HEK293 (cell line): ENCODE measurements at regions not wholly inside any gene's neighbourhood (a gene's known extent, or its start where the extent isn't known, plus 50 kb on each side); places are given as distances from the start of the nearest gene placed in this dataset.
A peak's percentile ranks its signal among the peaks of the same experiment; 100 is the strongest.
"Not testable (repeated sequence)": the region's sequence is repeated elsewhere in the genome, so short reads cannot be mapped to it uniquely, and the experiment has no call there.

Experiments used
- CTCF ChIA-PET: fragments of 350-600 bp; formaldehyde crosslinking; extraction: SDS; loops from one replicate; lab custom pipeline; 2021; ENCODE audit warnings: antibody characterized with exemption; lab: Yijun Ruan, JAX
- POLR2A ChIA-PET: fragments of 300-600 bp; formaldehyde crosslinking; extraction: SDS; loops from one replicate; lab custom pipeline; 2020; ENCODE audit warnings: antibody characterized with exemption, inconsistent platforms; lab: Yijun Ruan, JAX
- H3K27ac ChIP-seq: fragments of 200-500 bp; sonication (Bioruptor generic); 2 replicates; pipeline ENCODE4 v1.5.1; 2014; ENCODE audit warnings: low read depth, low read length, control low read depth, inconsistent platforms; ENCODE audit errors: extremely low read depth
- H3K36me3 ChIP-seq, 2 experiments: fragments of 200-500 bp in 1 of 2; sonication (Bioruptor generic) in 1 of 2; 1 replicate in 1 of 2; 2 replicates in 1 of 2; pipeline ENCODE4 v1.5.1; 2014 to 2017; ENCODE audit warnings: inconsistent platforms in 2 of 2, low read length in 2 of 2; ENCODE audit not compliant: control insufficient read depth in 2 of 2, insufficient read depth in 1 of 2
- H3K4me1 ChIP-seq: fragments of 200-500 bp; sonication (Bioruptor generic); 2 replicates; pipeline ENCODE4 v1.5.1; 2014; ENCODE audit warnings: mild to moderate bottlenecking, low read length, inconsistent platforms; ENCODE audit not compliant: control insufficient read depth, insufficient read depth
- H3K4me3 ChIP-seq: 2 replicates; pipeline ENCODE4 v1.5.1; 2011; ENCODE audit warnings: low read depth, mild to moderate bottlenecking, control low read depth, low read length, moderate library complexity
- H3K9me3 ChIP-seq: fragments of 200-500 bp; sonication (Bioruptor generic); 2 replicates; pipeline ENCODE4 v1.5.1; 2014; ENCODE audit warnings: low read depth, low read length, inconsistent platforms; ENCODE audit not compliant: control insufficient read depth, insufficient read depth
- PBX3 ChIP-seq: sonication (generic); formaldehyde crosslinking; IDR thresholded peaks from 2 replicates; pipeline ENCODE4 v1.8.1; 2022; ENCODE audit warnings: mild to moderate bottlenecking, moderate library complexity, missing genetic modification reagents
- SETDB1 ChIP-seq: IDR thresholded peaks from one replicate; pipeline ENCODE4 v1.6.1; 2017; ENCODE audit warnings: mild to moderate bottlenecking, low read length, moderate library complexity, mixed read lengths; ENCODE audit not compliant: insufficient read length
- ZBTB6 ChIP-seq: fragments of 450-650 bp; formaldehyde crosslinking; IDR thresholded peaks from 2 replicates; pipeline ENCODE4 v1.5.1; 2017; ENCODE audit warnings: missing biosample characterization, missing genetic modification characterization
- ZFP3 ChIP-seq: fragments of 450-650 bp; formaldehyde crosslinking; IDR thresholded peaks from 2 replicates; pipeline ENCODE4 v1.5.1; 2016; ENCODE audit warnings: low read depth, missing biosample characterization, missing genetic modification characterization
- ZFP69B ChIP-seq: fragments of 450-650 bp; formaldehyde crosslinking; IDR thresholded peaks from 2 replicates; pipeline ENCODE4 v1.5.1; 2016; ENCODE audit warnings: missing biosample characterization, missing genetic modification characterization
- ZNF169 ChIP-seq: fragments of 450-650 bp; formaldehyde crosslinking; IDR thresholded peaks from 2 replicates; pipeline ENCODE4 v1.5.1; 2016; ENCODE audit warnings: missing biosample characterization, missing genetic modification characterization
- ZNF350 ChIP-seq: fragments of 450-650 bp; formaldehyde crosslinking; IDR thresholded peaks from 2 replicates; pipeline ENCODE4 v1.5.0; 2017; ENCODE audit warnings: missing biosample characterization, mild to moderate bottlenecking, missing genetic modification characterization
- ZNF398 ChIP-seq: fragments of 450-650 bp; formaldehyde crosslinking; IDR thresholded peaks from 2 replicates; pipeline ENCODE4 v1.5.1; 2017; ENCODE audit warnings: missing biosample characterization, missing genetic modification characterization
- ZNF521 ChIP-seq: fragments of 450-650 bp; formaldehyde crosslinking; IDR thresholded peaks from 2 replicates; pipeline ENCODE4 v1.5.1; 2017; ENCODE audit warnings: missing biosample characterization, mild to moderate bottlenecking, missing genetic modification characterization
- ZNF548 ChIP-seq: fragments of 450-650 bp; formaldehyde crosslinking; IDR thresholded peaks from 2 replicates; pipeline ENCODE4 v1.5.1; 2016; ENCODE audit warnings: missing biosample characterization, missing genetic modification characterization
- ZNF610 ChIP-seq: fragments of 450-650 bp; formaldehyde crosslinking; IDR thresholded peaks from 2 replicates; pipeline ENCODE4 v1.5.1; 2016; ENCODE audit warnings: missing biosample characterization, missing genetic modification characterization, borderline replicate concordance
- ZNF629 ChIP-seq: fragments of 450-650 bp; formaldehyde crosslinking; IDR thresholded peaks from 2 replicates; pipeline ENCODE4 v1.5.1; 2017; ENCODE audit warnings: missing biosample characterization, missing genetic modification characterization
- ZNF664 ChIP-seq: fragments of 450-650 bp; formaldehyde crosslinking; IDR thresholded peaks from 2 replicates; pipeline ENCODE4 v1.5.1; 2016; ENCODE audit warnings: missing biosample characterization, missing genetic modification characterization
- ZNF692 ChIP-seq: fragments of 450-650 bp; formaldehyde crosslinking; IDR thresholded peaks from 2 replicates; pipeline ENCODE4 v1.5.1; 2016; ENCODE audit warnings: missing biosample characterization, missing genetic modification characterization
- ZNF791 ChIP-seq: fragments of 450-650 bp; formaldehyde crosslinking; IDR thresholded peaks from 2 replicates; pipeline ENCODE4 v1.5.1; 2016; ENCODE audit warnings: missing biosample characterization, missing genetic modification characterization
- ZNF830 ChIP-seq: fragments of 450-650 bp; IDR thresholded peaks from 2 replicates; pipeline ENCODE4 v1.5.0; 2018; ENCODE audit warnings: missing biosample characterization, missing genetic modification characterization, low read depth, mild to moderate bottlenecking, moderate library complexity
- ZNF843 ChIP-seq: fragments of 450-650 bp; formaldehyde crosslinking; IDR thresholded peaks from 2 replicates; pipeline ENCODE4 v1.5.1; 2016; ENCODE audit warnings: missing biosample characterization, missing genetic modification characterization

GRCh38 chr9:94449486-94449885 is 105.4 kb upstream of the PCAT7 start (continued):
- TF ChIP-seq ZNF791 (tag by site-specific recombination) (no peak), ZNF830 (tag by site-specific recombination) (no peak), ZFP69B (tag by site-specific recombination) (no peak), ZNF629 (tag by site-specific recombination) (no peak), ZBTB6 (no peak), ZNF350 (no peak)
- TF ChIP-seq, all 188 proteins: peak for 0

- TF ChIP-seq SETDB1 (peak; percentile 5), ZNF610 (tag by site-specific recombination) (no peak)
- ChIA-PET POLR2A (no interaction called here), CTCF (no interaction called here)
- Histone ChIP-seq H3K36me3 (peaks cover 4 to 26% of the 10 kb centered on the region in 2 experiments; a peak in 1 of 3 replicates), H3K9me3 (no peaks in the 10 kb centered on the region), H3K27ac (no peak overlapping the region), H3K4me1 (no peaks in the 10 kb centered on the region), H3K4me3 (no peak overlapping the region)
Measured at GRCh38 chr9:94464790-94465189, 90.1 kb upstream of the PCAT7 start.

- H3K36me3 ChIP-seq, H3K9me3 ChIP-seq, H3K27ac ChIP-seq, H3K4me3 ChIP-seq, CTCF ChIA-PET, POLR2A ChIA-PET, H3K4me1 ChIP-seq: not testable (repeated sequence)
- TF ChIP-seq SETDB1 = peak; percentile 80
Measured at GRCh38 chr9:94472063-94472462, 82.8 kb upstream of the PCAT7 start.

- H3K36me3 ChIP-seq = no peaks in the 10 kb centered on the region
- CTCF ChIA-PET = no interaction called here
- H3K4me3 ChIP-seq = no peak overlapping the region
- POLR2A ChIA-PET = no interaction called here
- no peaks in the 10 kb centered on the region for H3K4me1 ChIP-seq
- no peak overlapping the region for H3K27ac ChIP-seq
- H3K9me3 ChIP-seq = no peaks in the 10 kb centered on the region
- TF ChIP-seq ZNF521 (no peak), PBX3 (CRISPR knock-in tag) (no peak), ZNF664 (tag by site-specific recombination) (no peak), ZNF398 (tag by site-specific recombination) (no peak), ZNF169 (no peak), ZFP3 (tag by site-specific recombination) (no peak), ZNF692 (tag by site-specific recombination) (no peak), ZNF843 (tag by site-specific recombination) (no peak), ZNF548 (no peak)
Measured at GRCh38 chr9:94472806-94473360, 82.0 kb upstream of the PCAT7 start.
